ENCODE measurements at regions not wholly inside any gene's neighbourhood (a gene's known extent, or its start where the extent isn't known, plus 50 kb on each side); places are given as distances from the start of the nearest gene placed in this dataset.

DNA sequence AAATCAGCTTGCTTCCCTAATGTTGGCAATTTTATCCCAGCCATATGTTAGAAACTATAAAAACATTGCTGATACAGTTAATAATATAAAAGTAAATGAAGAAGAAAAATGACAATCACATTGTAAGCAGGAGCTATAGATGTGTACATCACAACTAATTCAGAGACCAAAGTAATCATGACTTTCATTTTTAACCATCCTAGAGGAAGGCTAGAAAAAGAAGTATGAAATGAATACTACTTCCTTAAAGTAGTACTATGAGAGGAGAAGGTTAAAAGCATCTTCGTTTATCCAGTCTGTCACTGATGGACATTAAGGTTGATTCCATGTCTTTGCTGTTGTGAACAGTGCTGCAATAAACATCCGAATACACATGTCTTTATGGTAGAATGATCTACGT lies 135.5 kb downstream of the IRS2 start:
- Histone ChIP-seq H3K27ac (ENCODE audit: low read depth, low read length) (no peak overlapping the region), H3K36me3 (ENCODE audit: control insufficient read depth, insufficient read depth, low read length) (no peaks in the 10 kb centered on the region), H3K27me3 (ENCODE audit: control insufficient read depth, insufficient read depth, low read length) (no peaks in the 10 kb centered on the region), H3K4me3 (ENCODE audit: low read depth, low read length) (no peak overlapping the region), H3K9me3 (ENCODE audit: control insufficient read depth, insufficient read depth, low read length) (no peaks in the 10 kb centered on the region), H3K4me1 (ENCODE audit: control insufficient read depth, insufficient read depth, low read length) (peaks cover 4% of the 10 kb centered on the region)
- 67% methylated on average over 1 of the region's 3 CpGs for WGBS (ENCODE audit: insufficient coverage)
- DNase-seq (ENCODE audit: low read depth in 4 of 6, low spot score in 6 of 6): no peak

DNA sequence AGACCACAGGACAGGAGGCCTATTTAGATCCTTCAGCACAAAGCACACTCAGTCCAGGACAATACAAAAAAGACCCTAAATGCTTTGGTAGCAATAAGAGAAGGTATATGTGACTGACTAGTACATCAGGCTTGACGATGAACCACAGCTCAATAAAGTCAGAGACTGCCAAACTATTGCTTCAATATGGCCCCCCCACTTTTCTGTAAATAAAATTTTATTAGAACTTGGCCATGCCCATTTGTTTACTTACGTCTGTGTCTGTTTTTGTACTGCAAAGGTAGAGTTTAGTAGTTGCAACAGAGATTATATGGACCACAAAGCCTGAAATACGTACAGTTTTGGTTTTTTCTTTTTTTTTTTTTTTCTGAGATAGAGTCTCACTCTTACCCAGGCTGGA lies 136.7 kb downstream of the IRS2 start:
- Histone ChIP-seq H3K4me3 (ENCODE audit: low read depth, low read length) (no peak overlapping the region), H3K36me3 (ENCODE audit: control insufficient read depth, insufficient read depth, low read length) (no peaks in the 10 kb centered on the region), H3K27ac (ENCODE audit: low read depth, low read length) (no peak overlapping the region), H3K9me3 (ENCODE audit: control insufficient read depth, insufficient read depth, low read length) (no peaks in the 10 kb centered on the region), H3K27me3 (ENCODE audit: control insufficient read depth, insufficient read depth, low read length) (no peaks in the 10 kb centered on the region), H3K4me1 (ENCODE audit: control insufficient read depth, insufficient read depth, low read length) (no peaks in the 10 kb centered on the region)
- WGBS (ENCODE audit: insufficient coverage): no CpG with 5 or more reads among the region's 3 CpGs
- no peak for DNase-seq (ENCODE audit: low read depth in 4 of 6, low spot score in 6 of 6)

DNA sequence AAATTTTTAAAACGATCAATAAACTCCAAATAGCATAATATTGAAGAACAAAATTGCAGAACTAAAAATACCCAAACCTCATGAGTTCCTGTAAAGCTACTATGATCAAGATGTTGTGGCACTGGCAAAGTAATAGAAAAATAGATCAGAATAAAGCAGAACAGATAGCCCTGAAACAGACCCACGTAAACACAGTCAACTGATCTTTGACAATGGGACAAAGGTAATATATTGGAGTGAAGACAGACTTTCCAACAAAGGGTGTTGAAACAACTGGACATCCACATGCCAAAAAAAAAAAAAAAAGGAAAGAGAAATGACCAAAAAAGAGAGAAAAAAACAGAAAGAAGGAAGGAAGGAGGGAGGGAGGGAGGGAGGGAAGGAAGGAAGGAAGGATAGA lies 138.7 kb downstream of the IRS2 start:
- no peaks in the 10 kb centered on the region for H3K36me3 ChIP-seq (ENCODE audit: control insufficient read depth, insufficient read depth, low read length)
- DNase-seq (ENCODE audit: low read depth in 4 of 6, low spot score in 6 of 6): no peak
- no peaks in the 10 kb centered on the region for H3K9me3 ChIP-seq (ENCODE audit: control insufficient read depth, insufficient read depth, low read length)
- H3K4me1 ChIP-seq (ENCODE audit: control insufficient read depth, insufficient read depth, low read length): no peaks in the 10 kb centered on the region
- no CpG with 5 or more reads among the region's 2 CpGs for WGBS (ENCODE audit: insufficient coverage)
- no peaks in the 10 kb centered on the region for H3K27me3 ChIP-seq (ENCODE audit: control insufficient read depth, insufficient read depth, low read length)
- H3K27ac ChIP-seq (ENCODE audit: low read depth, low read length): no peak overlapping the region
- no peak overlapping the region for H3K4me3 ChIP-seq (ENCODE audit: low read depth, low read length)

DNA sequence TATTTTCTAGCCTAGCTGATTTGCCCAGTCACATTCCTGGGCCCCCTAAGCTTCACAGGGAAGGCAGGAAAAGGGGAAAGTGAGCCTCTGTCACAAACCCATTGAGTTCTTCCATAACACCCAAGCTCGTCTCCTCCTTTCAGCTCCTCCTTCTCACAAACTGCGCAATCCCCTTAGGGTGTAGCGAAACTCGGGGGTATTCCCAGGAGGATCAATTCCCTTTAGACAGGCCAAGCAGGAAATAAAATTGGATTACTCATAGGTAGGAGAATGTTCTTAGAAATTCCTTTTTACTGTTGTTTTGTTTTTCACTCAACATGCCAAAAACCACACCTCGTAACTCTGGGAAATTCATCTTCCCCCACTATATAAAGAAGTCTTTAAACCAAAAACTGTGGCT lies 139.3 kb downstream of the IRS2 start:
- H3K4me3 ChIP-seq (ENCODE audit: low read depth, low read length): no peak overlapping the region
- WGBS (ENCODE audit: insufficient coverage): no CpG with 5 or more reads among the region's 5 CpGs
- DNase-seq (ENCODE audit: low read depth in 4 of 6, low spot score in 6 of 6): no peak
- H3K27me3 ChIP-seq (ENCODE audit: control insufficient read depth, insufficient read depth, low read length): no peaks in the 10 kb centered on the region
- no peaks in the 10 kb centered on the region for H3K4me1 ChIP-seq (ENCODE audit: control insufficient read depth, insufficient read depth, low read length)
- no peak overlapping the region for H3K27ac ChIP-seq (ENCODE audit: low read depth, low read length)
- H3K9me3 ChIP-seq (ENCODE audit: control insufficient read depth, insufficient read depth, low read length): no peaks in the 10 kb centered on the region
- H3K36me3 ChIP-seq (ENCODE audit: control insufficient read depth, insufficient read depth, low read length): no peaks in the 10 kb centered on the region

DNA sequence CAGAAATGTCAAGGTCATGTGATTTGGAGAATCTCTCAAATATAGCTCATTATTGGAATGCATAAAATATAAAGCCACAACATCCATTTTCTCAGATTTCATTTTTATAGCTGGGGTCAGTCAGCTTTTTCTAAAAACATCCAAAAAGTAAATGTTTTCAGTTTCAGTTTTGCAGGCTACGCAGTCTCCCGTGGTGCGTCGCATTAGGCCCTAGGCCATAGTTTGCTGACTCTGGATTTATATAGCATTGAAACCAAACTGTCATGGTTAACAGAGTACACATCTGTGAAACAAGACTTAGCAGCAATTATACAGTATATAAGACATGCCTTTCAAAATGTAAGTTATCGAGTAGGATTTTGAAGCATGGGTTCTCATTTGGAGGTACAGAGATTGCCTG lies 140.0 kb downstream of the IRS2 start:
- H3K27me3 ChIP-seq (ENCODE audit: control insufficient read depth, insufficient read depth, low read length): no peaks in the 10 kb centered on the region
- WGBS (ENCODE audit: insufficient coverage): 80% methylated on average over 4 of the region's 5 CpGs
- no peaks in the 10 kb centered on the region for H3K36me3 ChIP-seq (ENCODE audit: control insufficient read depth, insufficient read depth, low read length)
- no peaks in the 10 kb centered on the region for H3K4me1 ChIP-seq (ENCODE audit: control insufficient read depth, insufficient read depth, low read length)
- no peak for DNase-seq (ENCODE audit: low read depth in 4 of 6, low spot score in 6 of 6)
- no peak overlapping the region for H3K4me3 ChIP-seq (ENCODE audit: low read depth, low read length)
- H3K9me3 ChIP-seq (ENCODE audit: control insufficient read depth, insufficient read depth, low read length): peaks cover 2% of the 10 kb centered on the region
- no peak overlapping the region for H3K27ac ChIP-seq (ENCODE audit: low read depth, low read length)

DNA sequence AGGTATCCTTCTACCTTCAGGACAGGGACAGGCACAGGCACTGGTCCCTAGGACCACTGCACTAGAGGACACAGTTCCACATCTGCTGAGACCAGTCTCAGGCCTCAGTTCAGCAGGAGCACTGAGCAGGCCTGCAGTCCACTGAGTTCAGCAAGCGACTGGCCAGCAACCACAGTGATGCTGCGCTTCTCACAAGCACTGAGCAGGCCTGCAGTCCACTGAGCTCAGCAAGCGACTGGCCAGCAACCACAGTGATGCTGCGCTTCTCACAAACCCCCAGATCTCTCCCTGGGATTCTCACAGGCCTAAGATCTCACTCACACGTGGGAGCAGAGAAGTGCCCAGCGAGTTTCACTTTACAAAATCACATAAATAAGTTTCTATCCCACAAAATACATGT lies 140.6 kb downstream of the IRS2 start:
- H3K36me3 ChIP-seq (ENCODE audit: control insufficient read depth, insufficient read depth, low read length): no peaks in the 10 kb centered on the region
- H3K9me3 ChIP-seq (ENCODE audit: control insufficient read depth, insufficient read depth, low read length): peaks cover 2% of the 10 kb centered on the region
- H3K27me3 ChIP-seq (ENCODE audit: control insufficient read depth, insufficient read depth, low read length): no peaks in the 10 kb centered on the region
- no peak overlapping the region for H3K27ac ChIP-seq (ENCODE audit: low read depth, low read length)
- H3K4me3 ChIP-seq (ENCODE audit: low read depth, low read length): no peak overlapping the region
- H3K4me1 ChIP-seq (ENCODE audit: control insufficient read depth, insufficient read depth, low read length): no peaks in the 10 kb centered on the region
- WGBS (ENCODE audit: insufficient coverage): 94% methylated on average over 4 of the region's 6 CpGs
- no peak for DNase-seq (ENCODE audit: low read depth in 4 of 6, low spot score in 6 of 6)

DNA sequence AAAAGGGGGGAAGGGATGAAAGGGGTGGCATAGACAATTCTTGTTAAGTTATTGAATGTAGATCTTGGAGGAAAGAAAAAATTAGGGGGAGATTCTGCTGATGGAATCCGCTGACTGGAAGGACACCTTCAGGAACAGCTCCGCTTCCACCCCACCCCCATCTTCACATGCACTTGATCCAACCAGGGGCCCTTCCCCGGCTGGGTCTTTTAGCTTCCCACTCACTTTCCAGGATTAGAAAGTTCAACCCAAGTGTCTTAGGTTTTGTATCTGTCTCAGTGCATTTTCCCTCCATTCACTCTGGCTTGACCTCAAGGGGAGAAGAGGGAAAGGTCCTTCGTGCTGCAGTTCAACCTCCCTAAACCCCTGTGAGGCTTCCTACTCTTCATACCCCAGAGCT lies 141.4 kb downstream of the IRS2 start:
- H3K4me3 ChIP-seq (ENCODE audit: low read depth, low read length): no peak overlapping the region
- WGBS (ENCODE audit: insufficient coverage): 100% methylated on average over 2 of the region's 4 CpGs

DNA sequence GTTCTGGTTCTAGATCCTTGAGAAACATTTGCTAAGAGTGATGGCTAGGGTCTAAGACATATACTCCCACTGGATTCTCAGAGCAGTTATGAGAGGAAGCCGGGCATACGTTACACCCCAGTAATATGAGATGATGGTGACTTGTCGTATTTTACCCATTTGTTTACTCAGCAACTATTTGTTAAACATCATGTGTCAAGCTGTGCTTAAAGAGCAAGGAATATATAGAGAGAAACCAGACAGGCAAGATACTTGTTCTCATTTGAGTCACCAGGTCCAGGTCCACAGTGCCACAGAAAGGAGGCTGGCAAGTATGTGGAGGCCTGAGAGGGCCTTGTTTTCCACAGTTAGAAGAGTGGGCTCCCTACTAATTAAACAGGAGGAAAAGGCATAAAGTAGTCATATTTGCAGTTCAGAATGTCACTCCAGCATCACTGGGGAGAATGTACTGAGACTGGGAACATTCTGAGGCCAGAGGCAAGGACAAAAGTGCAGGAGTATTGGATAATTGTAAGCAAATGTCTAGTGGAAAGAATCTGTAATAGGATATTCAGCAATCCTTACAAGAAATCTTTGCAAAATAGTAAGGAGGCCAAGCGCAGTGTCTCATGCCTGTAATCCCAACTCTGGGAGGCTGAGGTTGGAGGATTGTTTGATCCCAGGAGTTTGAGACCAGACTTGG lies 142.2 kb downstream of the IRS2 start:
- no peaks in the 10 kb centered on the region for H3K36me3 ChIP-seq (ENCODE audit: control insufficient read depth, insufficient read depth, low read length)
- H3K27me3 ChIP-seq (ENCODE audit: control insufficient read depth, insufficient read depth, low read length): no peaks in the 10 kb centered on the region
- no peak overlapping the region for H3K27ac ChIP-seq (ENCODE audit: low read depth, low read length)
- H3K9me3 ChIP-seq (ENCODE audit: control insufficient read depth, insufficient read depth, low read length): peaks cover 5% of the 10 kb centered on the region
- H3K4me3 ChIP-seq (ENCODE audit: low read depth, low read length): no peak overlapping the region
- WGBS (ENCODE audit: insufficient coverage): no CpG with 5 or more reads among the region's 4 CpGs
- no peaks in the 10 kb centered on the region for H3K4me1 ChIP-seq (ENCODE audit: control insufficient read depth, insufficient read depth, low read length)
- DNase-seq (ENCODE audit: low read depth in 4 of 6, low spot score in 6 of 6): no peak

More for the DNA sequence above, 141.4 kb downstream of the IRS2 start:
- Histone ChIP-seq H3K4me1 (ENCODE audit: control insufficient read depth, insufficient read depth, low read length) (no peaks in the 10 kb centered on the region), H3K36me3 (ENCODE audit: control insufficient read depth, insufficient read depth, low read length) (no peaks in the 10 kb centered on the region), H3K9me3 (ENCODE audit: control insufficient read depth, insufficient read depth, low read length) (peaks cover 5% of the 10 kb centered on the region), H3K27me3 (ENCODE audit: control insufficient read depth, insufficient read depth, low read length) (no peaks in the 10 kb centered on the region), H3K27ac (ENCODE audit: low read depth, low read length) (no peak overlapping the region)
- DNase-seq (ENCODE audit: low read depth in 4 of 6, low spot score in 6 of 6): no peak

DNA sequence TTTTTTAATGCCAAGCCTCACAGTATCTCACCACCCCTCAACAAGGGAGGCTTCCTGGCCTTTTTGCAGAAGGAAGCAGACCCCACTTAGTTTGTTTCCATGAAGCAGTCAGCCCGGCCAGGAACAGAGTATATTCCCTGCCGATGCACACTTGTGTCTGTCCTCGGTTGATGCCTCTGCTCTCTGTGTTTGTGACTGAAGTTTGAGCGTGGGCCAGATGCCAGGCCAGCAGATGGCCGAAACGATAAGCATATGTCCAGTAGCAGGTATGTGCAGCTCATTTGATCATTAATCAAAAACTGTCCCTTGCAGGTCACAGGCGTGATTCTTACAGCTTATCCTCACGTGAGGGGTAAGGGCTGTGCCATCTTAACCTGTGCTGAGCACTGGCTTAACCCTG lies 144.0 kb downstream of the IRS2 start:
- no peak overlapping the region for H3K27ac ChIP-seq (ENCODE audit: low read depth, low read length)
- WGBS (ENCODE audit: insufficient coverage): 93% methylated on average over 8 of the region's 8 CpGs
- no peak overlapping the region for H3K4me3 ChIP-seq (ENCODE audit: low read depth, low read length)
- H3K4me1 ChIP-seq (ENCODE audit: control insufficient read depth, insufficient read depth, low read length): no peaks in the 10 kb centered on the region
- H3K36me3 ChIP-seq (ENCODE audit: control insufficient read depth, insufficient read depth, low read length): no peaks in the 10 kb centered on the region
- no peak for DNase-seq (ENCODE audit: low read depth in 4 of 6, low spot score in 6 of 6)
- peaks cover 5% of the 10 kb centered on the region for H3K9me3 ChIP-seq (ENCODE audit: control insufficient read depth, insufficient read depth, low read length)
- H3K27me3 ChIP-seq (ENCODE audit: control insufficient read depth, insufficient read depth, low read length): no peaks in the 10 kb centered on the region

DNA sequence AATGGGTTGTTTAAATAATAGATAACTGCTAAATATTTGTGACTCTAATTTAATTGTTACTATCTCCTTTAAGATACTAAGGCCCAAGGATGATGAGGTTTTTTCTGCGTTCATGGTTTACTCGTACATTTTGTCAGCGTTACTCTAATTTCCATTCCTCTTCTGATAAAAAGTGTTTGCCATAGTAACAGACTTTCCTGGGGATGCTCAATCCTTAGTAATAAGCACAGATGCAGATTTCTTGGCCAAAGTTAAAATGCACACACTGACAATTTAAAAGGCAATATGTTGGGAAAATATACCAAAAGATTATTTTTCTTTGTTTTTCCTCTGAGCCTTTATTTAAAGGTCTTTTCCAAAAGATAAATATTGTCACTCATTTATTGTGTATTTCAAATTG lies 149.6 kb downstream of the IRS2 start:
- no peak overlapping the region for H3K27ac ChIP-seq (ENCODE audit: low read depth, low read length)
- no peaks in the 10 kb centered on the region for H3K4me1 ChIP-seq (ENCODE audit: control insufficient read depth, insufficient read depth, low read length)
- WGBS (ENCODE audit: insufficient coverage): no CpG with 5 or more reads among the region's 3 CpGs
- peak in 2 of 6 donors; percentile 47 to 64 for DNase-seq (ENCODE audit: low read depth in 4 of 6, low spot score in 6 of 6)
- H3K4me3 ChIP-seq (ENCODE audit: low read depth, low read length): no peak overlapping the region
- H3K36me3 ChIP-seq (ENCODE audit: control insufficient read depth, insufficient read depth, low read length): no peaks in the 10 kb centered on the region
- H3K9me3 ChIP-seq (ENCODE audit: control insufficient read depth, insufficient read depth, low read length): peaks cover 3% of the 10 kb centered on the region
- no peaks in the 10 kb centered on the region for H3K27me3 ChIP-seq (ENCODE audit: control insufficient read depth, insufficient read depth, low read length)
